IPS-18a (cell line): ENCODE measurements at regions not wholly inside any gene's neighbourhood (a gene's known extent, or its start where the extent isn't known, plus 50 kb on each side); places are given as distances from the start of the nearest gene placed in this dataset.

Experiments used
- H3K27ac ChIP-seq: one replicate; pipeline ENCODE4 v1.5.1; 2013; ENCODE audit warnings: low read length
- H3K27me3 ChIP-seq: one replicate; pipeline ENCODE4 v1.6.1; 2013; ENCODE audit warnings: mild to moderate bottlenecking, low read length; ENCODE audit not compliant: control insufficient read depth, insufficient read depth
- H3K36me3 ChIP-seq: one replicate; pipeline ENCODE4 v1.6.1; 2013; ENCODE audit warnings: low read depth, low read length; ENCODE audit not compliant: control insufficient read depth
- H3K4me1 ChIP-seq: one replicate; pipeline ENCODE4 v1.6.1; 2013; ENCODE audit warnings: low read depth, low read length; ENCODE audit not compliant: control insufficient read depth
- H3K4me3 ChIP-seq: one replicate; pipeline ENCODE4 v1.5.1; 2013; ENCODE audit warnings: low read length
- H3K9ac ChIP-seq: one replicate; pipeline ENCODE4 v1.6.1; 2013; ENCODE audit warnings: mild to moderate bottlenecking, low read length, moderate library complexity
- H3K9me3 ChIP-seq: one replicate; pipeline ENCODE4 v1.6.1; 2013; ENCODE audit warnings: low read depth, low read length; ENCODE audit not compliant: control insufficient read depth

GRCh38 chr15:69505956-69506556 is 53.4 kb downstream of the RPLP1 start:
- Histone ChIP-seq H3K27ac (no peak overlapping the region), H3K9ac (no peak overlapping the region), H3K4me3 (no peak overlapping the region), H3K9me3 (no peaks in the 10 kb centered on the region), H3K36me3 (no peaks in the 10 kb centered on the region), H3K27me3 (no peaks in the 10 kb centered on the region), H3K4me1 (no peaks in the 10 kb centered on the region)

DNA sequence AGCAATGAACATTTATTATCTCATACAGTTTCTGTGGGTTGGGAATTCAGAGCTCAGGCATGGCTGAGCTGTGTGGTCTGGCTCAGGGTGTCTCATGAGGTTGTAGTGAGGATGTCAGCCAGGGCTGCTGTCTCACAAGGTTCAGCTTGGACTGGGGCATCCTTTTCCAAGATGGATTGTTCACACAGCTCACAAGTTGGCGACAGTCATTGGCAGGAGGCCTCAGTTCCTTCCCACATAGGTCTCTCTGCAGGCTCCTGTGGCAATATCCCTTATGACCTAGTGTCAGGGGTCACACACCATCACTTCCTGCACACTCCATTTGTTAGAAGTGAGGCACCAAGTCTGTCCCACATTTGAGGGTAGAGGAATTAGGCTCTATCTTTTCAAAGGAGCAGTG is 56.0 kb downstream of the RPLP1 start:
- Histone ChIP-seq H3K27ac (no peak overlapping the region), H3K27me3 (no peaks in the 10 kb centered on the region), H3K36me3 (no peaks in the 10 kb centered on the region), H3K9ac (no peak overlapping the region), H3K4me1 (no peaks in the 10 kb centered on the region), H3K4me3 (no peak overlapping the region), H3K9me3 (no peaks in the 10 kb centered on the region)

GRCh38 chr15:69509131-69509530 is 56.5 kb downstream of the RPLP1 start:
- Histone ChIP-seq H3K27me3 (no peaks in the 10 kb centered on the region), H3K9ac (no peak overlapping the region), H3K36me3 (no peaks in the 10 kb centered on the region), H3K9me3 (no peaks in the 10 kb centered on the region), H3K27ac (no peak overlapping the region), H3K4me3 (no peak overlapping the region), H3K4me1 (no peaks in the 10 kb centered on the region)

DNA sequence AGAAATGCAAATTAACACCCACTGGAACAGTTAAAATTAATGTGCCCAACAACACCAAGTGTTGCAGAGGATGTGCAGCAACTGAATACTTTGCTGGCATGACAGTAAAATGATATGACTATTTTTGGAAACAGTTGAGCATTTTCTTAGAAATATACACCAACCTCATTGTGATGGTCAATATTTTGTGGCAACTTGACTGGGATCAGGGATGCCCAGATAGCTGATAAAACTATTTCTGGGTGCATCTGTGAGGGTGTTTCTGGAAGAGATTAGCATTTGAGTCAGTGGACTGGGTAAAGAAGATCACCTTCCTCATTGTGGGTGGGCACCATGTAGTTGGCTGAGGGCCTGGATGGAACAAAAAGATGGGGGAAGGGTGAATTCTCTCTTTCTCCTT is 57.9 kb downstream of the RPLP1 start:
- H3K9me3 ChIP-seq: no peaks in the 10 kb centered on the region
- H3K27me3 ChIP-seq: no peaks in the 10 kb centered on the region
- H3K4me1 ChIP-seq: no peaks in the 10 kb centered on the region
- H3K27ac ChIP-seq: no peak overlapping the region
- H3K4me3 ChIP-seq: no peak overlapping the region
- no peaks in the 10 kb centered on the region for H3K36me3 ChIP-seq
- H3K9ac ChIP-seq: no peak overlapping the region

- H3K27me3 ChIP-seq: no peaks in the 10 kb centered on the region
These were observed 58.4 kb downstream of the RPLP1 start for GRCh38 chr15:69511015-69511414.

DNA sequence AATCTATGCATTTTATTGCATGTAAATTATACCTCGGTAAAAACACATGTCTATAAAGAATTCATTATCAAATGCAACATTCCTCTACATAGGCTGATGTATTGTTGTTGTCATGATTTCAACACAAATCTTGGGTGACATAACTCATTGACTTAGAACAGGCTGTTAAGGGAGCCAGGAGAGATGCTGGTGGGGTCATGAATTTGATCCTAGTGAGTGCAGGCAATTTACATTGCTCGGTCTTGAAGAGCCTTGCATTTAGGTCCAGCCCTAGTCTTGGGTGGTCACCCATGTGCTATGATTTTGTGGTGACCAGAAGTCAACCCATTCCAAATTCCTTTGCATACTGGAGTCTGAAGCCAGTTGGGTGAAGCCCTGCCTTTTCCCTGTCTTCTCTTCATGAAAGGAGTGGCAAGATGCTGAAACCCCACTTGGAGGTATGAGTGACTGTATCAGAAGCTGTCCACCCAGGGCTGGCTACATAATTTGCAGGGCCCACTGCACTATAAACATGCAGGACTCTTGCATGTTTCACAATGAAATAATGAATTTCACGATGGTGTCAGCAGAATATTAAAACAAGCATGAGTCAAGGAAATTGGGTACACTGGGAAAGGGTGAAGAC is 59.2 kb downstream of the RPLP1 start:
- H3K4me1 ChIP-seq: no peaks in the 10 kb centered on the region
- no peaks in the 10 kb centered on the region for H3K36me3 ChIP-seq
- no peaks in the 10 kb centered on the region for H3K27me3 ChIP-seq
- no peak overlapping the region for H3K9ac ChIP-seq
- no peak overlapping the region for H3K4me3 ChIP-seq
- no peaks in the 10 kb centered on the region for H3K9me3 ChIP-seq
- H3K27ac ChIP-seq: no peak overlapping the region

More at GRCh38 chr15:69511015-69511414, 58.4 kb downstream of the RPLP1 start:
- no peak overlapping the region for H3K9ac ChIP-seq
- no peaks in the 10 kb centered on the region for H3K36me3 ChIP-seq
- no peak overlapping the region for H3K27ac ChIP-seq
- H3K4me3 ChIP-seq: no peak overlapping the region
- H3K4me1 ChIP-seq: no peaks in the 10 kb centered on the region
- H3K9me3 ChIP-seq: no peaks in the 10 kb centered on the region

DNA sequence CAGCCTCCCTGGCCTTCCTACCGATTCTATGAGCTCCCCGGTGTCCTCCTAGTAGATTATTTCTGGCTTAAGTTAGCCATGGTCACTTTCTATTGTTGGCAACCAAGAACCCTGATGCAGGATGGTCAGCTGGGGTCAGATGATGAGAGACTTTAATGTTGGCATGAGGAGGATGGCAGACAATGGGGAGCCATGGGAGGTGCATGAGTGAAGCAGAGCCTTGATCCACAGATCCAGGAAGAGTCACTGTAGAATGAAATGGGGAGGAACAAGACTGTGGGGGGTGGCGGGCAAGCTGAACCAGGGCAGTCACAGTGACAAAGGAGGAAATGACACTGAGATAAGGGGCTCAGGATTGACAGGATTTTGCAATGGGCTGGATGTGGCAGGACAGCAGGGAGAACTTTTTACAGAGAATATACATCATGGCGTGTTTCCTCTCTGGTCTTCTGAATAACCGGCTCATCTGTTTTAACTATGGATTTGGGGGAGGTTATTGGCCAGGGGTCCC is 60.9 kb downstream of the RPLP1 start:
- Histone ChIP-seq H3K9me3 (no peaks in the 10 kb centered on the region), H3K36me3 (no peaks in the 10 kb centered on the region), H3K27me3 (no peaks in the 10 kb centered on the region), H3K4me1 (no peaks in the 10 kb centered on the region), H3K9ac (no peak overlapping the region), H3K4me3 (no peak overlapping the region), H3K27ac (no peak overlapping the region)

GRCh38 chr15:69513986-69514385 is 61.4 kb downstream of the RPLP1 start:
- Histone ChIP-seq H3K27me3 (no peaks in the 10 kb centered on the region), H3K9me3 (no peaks in the 10 kb centered on the region), H3K4me1 (no peaks in the 10 kb centered on the region), H3K9ac (no peak overlapping the region), H3K4me3 (no peak overlapping the region), H3K36me3 (no peaks in the 10 kb centered on the region), H3K27ac (no peak overlapping the region)

DNA sequence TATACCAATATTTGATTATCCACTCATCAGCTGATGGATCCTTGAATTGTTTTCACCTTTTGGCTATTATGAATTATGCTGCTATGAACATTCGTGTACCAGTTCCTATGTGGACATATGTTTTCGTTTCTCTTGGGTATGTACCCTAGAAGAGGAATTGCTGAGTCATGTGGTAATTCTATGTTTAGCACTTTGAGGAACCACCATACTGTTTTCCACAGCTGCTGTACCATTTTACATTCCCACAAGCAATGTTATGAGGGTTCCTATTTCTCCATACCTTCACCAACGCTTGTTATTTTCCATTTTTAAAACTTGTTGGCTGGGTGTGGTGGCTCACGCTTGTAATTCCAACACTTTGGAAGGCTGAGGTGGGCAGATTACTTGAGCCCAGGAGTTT is 62.9 kb downstream of the RPLP1 start:
- Histone ChIP-seq H3K9me3 (no peaks in the 10 kb centered on the region), H3K4me1 (no peaks in the 10 kb centered on the region), H3K4me3 (no peak overlapping the region)

GRCh38 chr15:69515926-69516325 is 63.3 kb downstream of the RPLP1 start:
- no peak overlapping the region for H3K4me3 ChIP-seq
- H3K9me3 ChIP-seq: no peaks in the 10 kb centered on the region
- H3K9ac ChIP-seq: no peak overlapping the region
- no peak overlapping the region for H3K27ac ChIP-seq
- no peaks in the 10 kb centered on the region for H3K36me3 ChIP-seq
- H3K4me1 ChIP-seq: no peaks in the 10 kb centered on the region
- H3K27me3 ChIP-seq: no peaks in the 10 kb centered on the region

More for the DNA sequence above, 62.9 kb downstream of the RPLP1 start:
- H3K36me3 ChIP-seq: no peaks in the 10 kb centered on the region
- H3K27me3 ChIP-seq: no peaks in the 10 kb centered on the region
- H3K27ac ChIP-seq: no peak overlapping the region
- H3K9ac ChIP-seq: no peak overlapping the region

DNA sequence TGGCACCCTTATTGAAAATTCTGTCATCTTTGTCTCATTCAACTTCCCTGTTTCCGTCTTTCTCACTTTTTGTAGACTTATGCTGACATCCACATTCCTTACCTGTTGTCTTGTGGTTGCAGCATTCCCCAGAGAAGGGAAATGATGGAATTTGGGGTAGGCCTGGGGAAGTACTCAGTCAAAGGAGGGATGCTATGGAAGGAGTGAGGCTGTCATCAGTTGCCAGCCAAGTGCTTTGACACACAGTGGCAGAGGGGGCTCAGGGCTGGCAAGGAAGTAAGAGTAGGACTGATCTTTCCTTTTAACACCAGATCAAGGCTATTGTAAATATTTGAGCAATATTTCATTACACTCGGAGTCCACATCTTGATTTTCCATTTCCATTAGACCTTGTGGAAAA is 64.4 kb downstream of the RPLP1 start:
- Histone ChIP-seq H3K4me1 (no peaks in the 10 kb centered on the region), H3K4me3 (no peak overlapping the region), H3K36me3 (no peaks in the 10 kb centered on the region), H3K9me3 (no peaks in the 10 kb centered on the region), H3K27ac (no peak overlapping the region), H3K9ac (no peak overlapping the region), H3K27me3 (no peaks in the 10 kb centered on the region)

DNA sequence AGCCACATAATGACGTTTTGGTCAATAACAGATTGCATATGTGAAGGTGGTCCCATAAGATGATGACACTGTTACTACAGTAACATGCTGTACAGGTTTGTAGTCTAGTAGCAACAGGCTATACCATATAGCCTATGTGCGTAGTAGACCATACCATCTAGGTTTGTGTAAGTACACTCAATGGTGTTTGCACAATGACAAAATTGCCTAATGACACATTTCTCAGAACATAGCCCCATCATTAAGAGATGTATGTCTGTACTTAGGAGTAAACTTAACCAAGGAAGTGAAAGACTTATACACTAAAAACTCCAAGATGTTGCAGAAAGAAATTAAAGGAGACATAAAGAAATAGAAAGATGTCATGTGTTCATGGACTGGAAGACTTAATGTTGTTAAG is 66.2 kb downstream of the RPLP1 start:
- Histone ChIP-seq H3K9me3 (no peaks in the 10 kb centered on the region), H3K4me3 (no peak overlapping the region), H3K4me1 (peaks cover 4% of the 10 kb centered on the region), H3K36me3 (no peaks in the 10 kb centered on the region), H3K27ac (no peak overlapping the region), H3K9ac (no peak overlapping the region), H3K27me3 (no peaks in the 10 kb centered on the region)
